ENCODE measurements at regions not wholly inside any gene's neighbourhood (a gene's known extent, or its start where the extent isn't known, plus 50 kb on each side); places are given as distances from the start of the nearest gene placed in this dataset.
"Not testable (repeated sequence)": the region's sequence is repeated elsewhere in the genome, so short reads cannot be mapped to it uniquely, and the experiment has no call there.

DNA sequence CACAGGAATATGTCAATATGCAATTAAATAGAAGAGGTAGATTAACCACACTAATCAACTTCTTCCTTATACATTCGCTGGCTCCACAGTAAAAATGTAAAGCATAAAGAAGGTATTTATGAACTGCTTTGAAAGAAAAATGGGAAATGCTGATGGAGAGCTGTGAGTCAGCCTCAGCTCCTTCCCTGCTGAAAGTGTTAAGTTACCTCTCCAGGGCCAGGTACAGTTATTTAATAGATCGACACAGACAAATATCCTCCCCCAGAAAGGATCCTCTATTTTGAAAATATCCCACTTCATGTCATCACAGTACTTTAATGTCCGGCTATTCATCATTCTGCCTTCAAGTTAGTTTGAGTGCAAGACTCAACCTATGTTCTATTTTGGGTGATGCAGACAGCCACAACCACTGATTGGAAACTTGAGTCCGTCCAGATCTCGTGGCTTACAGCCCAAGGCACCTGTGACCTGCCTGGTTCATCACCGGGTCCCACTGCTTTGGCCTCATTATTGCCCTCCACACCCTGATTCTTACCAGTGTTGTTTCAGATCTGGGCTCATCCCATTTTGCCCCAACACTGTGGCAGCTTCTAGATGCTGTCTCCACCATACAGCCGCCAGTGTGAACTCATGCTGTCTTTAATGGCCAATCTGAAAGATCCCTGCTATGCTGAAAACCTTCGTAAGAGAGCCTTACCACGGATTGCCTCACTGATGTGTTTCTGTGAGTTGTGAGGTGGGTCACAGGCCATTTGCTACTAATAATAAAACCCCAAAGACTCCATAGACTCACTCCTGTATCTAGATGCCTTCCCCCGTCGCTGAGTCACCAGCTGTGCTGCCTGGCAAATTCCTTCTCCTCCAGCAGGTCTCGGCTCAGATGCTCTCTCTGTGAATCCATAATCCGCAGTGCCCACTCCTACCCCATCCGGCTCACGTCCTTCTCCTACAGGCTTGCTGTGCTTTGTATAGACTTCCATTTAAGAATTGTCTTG, 56.2 kb upstream of the DDAH1 start:
- not testable (repeated sequence) for DNase-seq

DNA sequence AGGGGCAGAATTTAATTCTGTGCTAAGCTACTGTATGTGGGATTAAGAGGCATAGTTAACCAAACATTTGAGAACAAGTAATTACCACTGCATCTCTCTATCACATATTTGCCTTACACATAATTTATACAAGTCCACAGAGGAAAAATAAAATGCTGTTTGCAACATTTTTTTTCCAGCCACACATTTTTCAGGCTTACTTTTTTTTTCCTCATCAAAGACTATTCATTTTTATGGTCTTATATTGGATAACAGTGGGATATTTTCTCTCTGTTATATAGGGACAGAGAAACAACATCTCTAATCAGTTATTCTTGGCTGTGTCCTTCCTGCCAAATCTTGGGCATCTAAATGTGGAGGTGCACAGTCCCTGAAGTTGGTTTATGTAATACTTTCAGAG, 57.5 kb upstream of the DDAH1 start:
- DNase-seq: not testable (repeated sequence)

DNA sequence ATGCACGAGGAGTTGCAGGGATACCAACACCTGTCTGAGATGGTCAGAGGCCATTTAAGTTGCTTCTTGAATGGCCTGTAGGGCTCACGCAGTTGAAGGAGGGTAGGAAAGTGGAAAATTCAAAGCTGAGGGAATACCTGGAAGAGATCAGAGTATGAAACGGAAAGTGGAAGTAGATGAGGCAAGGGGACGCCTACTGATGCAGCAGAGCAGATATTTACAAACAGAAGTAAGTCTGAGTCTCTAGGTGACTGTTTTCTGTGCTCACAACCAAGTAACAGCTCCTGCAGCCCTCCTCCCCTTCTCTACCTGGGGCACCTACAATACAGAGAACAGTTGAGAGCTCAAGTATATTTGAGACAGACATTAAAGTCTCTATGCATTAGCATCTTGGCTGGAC, 57.5 kb upstream of the CCN1 start:
- not testable (repeated sequence) for DNase-seq

DNA sequence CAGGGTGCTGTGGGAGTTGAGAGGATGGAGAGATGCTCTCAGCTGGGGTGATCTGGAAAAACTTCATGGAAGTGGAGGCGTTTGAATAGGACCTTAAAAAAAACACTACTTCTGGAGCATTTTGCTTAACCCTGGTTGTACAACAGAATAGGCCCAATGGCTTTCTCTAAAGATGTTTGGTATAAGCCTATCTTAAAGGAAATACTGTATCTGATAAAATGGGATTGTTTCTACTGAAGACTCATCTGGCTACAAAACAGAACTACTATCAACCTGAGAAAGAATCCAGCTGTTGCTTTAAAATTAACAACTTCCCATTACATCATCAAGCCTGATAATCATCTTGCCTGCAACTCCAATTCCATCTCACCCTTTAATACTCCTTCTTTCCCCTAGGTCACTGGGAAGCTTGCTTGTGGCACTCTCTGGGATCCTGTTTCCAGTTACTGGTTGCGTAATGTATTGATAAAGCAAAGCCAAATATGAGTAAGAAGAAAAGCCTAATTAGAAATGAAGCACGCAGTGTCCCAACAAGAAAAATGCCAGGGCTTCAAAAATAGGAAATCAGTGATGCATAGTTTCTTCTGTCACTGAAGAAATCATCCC, 56.2 kb upstream of the CCN1 start:
- not testable (repeated sequence) for DNase-seq

DNA sequence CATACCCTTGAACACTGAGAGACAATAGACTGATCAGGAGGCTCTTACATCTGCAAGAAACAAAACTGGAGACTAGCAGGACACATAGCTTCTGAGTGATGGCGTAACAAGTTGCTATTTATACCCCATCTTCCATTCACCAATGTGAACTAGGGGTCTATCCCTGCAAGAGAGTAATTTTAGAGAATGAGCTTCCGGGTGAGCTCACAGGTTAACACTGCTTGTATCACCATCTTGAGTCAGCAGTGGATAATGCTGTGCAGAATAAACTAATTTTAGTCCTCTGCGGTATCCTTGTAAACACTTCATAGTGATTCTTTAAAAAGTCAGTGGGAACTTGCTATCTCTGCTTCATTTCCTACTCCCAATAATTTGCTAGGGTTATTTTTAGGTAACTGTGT, 55.0 kb upstream of the CCN1 start:
- DNase-seq: not testable (repeated sequence)

DNA sequence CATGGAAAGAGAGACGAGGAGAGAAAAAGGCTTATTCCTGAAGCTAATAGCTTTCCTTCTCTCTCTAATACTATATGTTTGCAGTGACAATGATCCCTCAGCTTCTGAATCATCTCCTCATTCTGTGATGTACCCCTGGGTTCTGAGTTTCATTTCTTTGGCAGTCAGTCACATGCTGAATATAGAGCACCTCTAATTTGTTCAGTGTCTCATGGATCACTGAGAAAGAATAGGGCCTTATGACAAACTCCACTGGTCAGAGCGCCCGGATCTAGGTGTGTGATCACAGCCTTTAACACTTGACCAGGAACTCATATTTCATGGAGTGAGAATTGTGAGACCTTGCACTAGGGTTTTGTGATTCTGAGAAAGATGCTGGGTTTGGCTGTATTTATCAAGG, 54.3 kb upstream of the CCN1 start:
- not testable (repeated sequence) for DNase-seq

DNA sequence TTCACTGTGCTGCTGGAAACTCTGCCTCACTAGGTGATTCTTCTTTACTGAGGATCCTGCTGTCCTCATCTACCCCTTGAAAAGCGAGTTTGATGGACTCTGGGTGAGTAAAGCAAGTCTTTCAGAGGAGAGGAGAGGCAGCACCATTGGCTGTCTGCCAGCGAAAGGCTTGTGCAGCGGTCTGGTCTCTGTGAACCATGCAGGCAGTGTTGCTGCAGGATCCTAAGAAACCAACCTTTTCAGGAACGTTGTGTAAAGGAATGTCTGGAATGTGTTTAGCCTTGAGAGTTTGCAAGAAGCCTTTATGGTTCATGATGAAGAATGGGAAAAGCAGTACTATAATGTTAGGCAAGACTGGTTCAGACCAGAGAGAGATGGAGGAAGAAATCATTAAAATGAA, 53.4 kb upstream of the CCN1 start:
- DNase-seq: peak; percentile 83

Data from renal pelvis (tissue), 1 donor.